Activated CD4-positive, alpha-beta T cell treated with anti-CD3 and anti-CD28 coated beads, Interleukin-2, Interleukin-4, amounts not matched to agents 100 ng/mL and 50 ng/mL, durations not matched to agents 16 hours and 8 hours (primary cell): ENCODE measurements at regions not wholly inside any gene's neighbourhood (a gene's known extent, or its start where the extent isn't known, plus 50 kb on each side); places are given as distances from the start of the nearest gene placed in this dataset.
"Not testable (repeated sequence)": the region's sequence is repeated elsewhere in the genome, so short reads cannot be mapped to it uniquely, and the experiment has no call there.

Experiments used
- DNase-seq: peaks from one replicate; pipeline ENCODE4 v3.0.0-alpha.2; 2020; ENCODE audit warnings: low spot score

DNA sequence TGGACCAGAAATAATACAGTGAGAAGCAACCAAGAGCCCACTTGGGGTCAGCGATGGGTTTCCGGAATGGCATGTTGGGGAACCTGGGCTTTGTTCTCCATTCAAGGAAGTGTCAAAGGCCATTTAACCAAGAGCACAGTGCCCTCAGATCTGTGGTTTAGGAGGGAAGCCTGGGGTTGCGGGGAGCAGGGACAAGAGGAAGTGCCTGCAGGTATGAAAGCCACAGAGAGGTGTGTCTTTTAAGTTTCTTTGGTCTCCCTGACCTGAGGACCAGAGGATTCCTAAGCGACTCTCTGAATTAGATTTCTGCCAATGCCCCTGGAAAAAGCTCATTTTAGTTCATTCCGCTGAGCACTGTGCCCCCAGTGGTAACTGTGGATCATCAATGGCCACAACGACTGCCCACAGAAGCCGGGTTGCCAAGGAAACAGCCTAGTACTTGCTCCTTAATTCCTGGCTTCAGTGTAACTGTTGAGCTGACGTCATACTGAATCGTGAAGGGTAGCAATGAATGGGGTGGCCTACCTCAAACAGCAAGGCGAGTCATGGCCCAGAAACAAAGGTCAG, 107.3 kb upstream of the SPIN1 start:
- no peak for DNase-seq

DNA sequence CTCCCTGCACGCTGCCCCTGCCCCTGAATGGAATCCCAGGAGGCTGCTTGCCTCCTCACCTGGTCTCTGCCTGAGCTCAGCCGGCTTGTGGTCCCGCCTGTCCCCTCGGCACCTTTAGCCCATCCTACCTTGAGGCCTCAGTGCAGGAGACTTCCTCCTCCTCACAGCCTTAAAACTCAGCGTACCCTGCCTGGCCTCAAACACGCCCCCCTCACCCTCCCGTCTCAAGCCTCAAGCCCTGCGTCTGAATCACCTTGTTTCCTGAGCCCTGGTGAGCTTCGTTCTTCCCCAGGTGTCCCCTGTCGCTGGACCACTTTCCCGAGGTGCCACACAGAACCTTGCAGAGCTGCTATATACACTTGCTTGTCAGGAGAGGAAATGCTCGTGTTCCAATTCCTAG, 110.2 kb upstream of the SPIN1 start:
- DNase-seq: no peak

DNA sequence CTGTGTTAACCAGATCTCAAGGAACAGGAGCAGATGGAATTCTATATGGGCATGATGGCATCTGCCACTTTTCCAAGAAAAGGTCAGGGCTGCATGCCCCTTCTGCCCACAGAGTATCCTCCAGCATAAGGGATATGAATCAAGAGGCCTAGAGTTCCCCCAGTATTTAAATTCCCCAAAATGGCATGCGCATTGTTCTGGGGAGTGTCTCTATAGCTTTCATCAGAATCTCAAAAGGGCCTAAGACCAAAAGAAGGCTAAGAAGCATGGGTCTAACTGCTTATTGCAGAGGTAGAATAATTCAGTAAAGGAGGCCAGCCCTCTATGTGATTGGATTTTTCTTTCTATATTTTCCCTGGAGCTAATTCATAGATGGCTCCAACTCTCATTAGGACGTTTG, 114.2 kb upstream of the SPIN1 start:
- DNase-seq: no peak

DNA sequence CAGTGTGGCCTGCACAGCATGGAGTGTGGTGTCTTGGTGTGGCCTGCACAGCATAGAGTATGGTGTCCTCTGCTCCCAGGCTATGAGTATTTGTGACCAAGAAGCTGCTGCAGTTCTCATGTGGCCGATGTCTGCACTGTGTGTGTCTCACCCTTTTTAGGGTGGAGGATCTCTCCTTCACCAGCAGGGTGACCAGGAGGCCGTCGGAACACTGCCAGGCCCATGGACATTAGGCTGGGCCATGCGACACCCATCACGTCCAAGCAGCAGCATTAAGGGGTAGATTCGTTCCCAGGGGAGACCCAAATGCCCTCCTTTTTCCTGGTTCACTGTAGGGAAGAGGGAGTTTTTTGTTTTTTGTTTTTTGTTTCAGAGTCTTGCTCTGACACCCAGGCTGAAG, 115.3 kb upstream of the SPIN1 start:
- no peak for DNase-seq

DNA sequence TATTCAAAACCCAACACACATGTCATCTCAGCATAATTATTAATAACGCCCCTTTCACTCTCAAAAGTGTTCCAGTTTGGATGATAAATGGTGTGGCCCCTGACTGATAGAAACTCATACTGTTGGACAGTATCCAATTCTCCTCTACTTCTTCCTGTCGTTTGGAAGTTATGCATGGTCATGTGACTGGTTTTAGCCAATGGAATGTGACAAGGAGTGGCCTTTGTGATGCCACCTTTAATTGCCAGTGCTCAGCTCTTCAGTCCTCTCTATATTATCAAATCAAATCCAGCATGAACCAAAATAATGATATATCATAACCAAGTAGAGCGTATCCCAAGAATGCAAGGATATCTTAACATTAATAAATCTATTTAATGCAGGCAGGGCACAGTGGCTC, 117.8 kb upstream of the SPIN1 start:
- DNase-seq: no peak

DNA sequence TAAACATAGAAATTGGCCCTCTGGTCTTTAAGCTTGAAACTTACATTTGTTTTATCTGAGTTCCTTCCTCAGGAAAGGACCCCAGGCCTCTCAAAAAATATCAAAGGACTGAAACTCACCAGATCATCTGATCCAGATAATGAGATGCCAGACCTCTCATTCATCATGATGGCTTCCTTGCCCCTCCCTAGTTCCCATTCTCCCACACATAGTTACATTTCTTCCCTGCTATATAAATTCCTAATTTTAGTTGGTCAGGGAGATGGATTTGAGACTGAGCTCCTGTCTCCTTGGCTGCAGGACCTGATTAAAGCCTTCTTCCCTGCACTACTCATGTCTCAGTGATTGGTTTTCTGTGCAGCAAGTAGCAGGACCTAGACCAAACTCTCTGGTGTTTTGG, 119.4 kb upstream of the SPIN1 start:
- no peak for DNase-seq

DNA sequence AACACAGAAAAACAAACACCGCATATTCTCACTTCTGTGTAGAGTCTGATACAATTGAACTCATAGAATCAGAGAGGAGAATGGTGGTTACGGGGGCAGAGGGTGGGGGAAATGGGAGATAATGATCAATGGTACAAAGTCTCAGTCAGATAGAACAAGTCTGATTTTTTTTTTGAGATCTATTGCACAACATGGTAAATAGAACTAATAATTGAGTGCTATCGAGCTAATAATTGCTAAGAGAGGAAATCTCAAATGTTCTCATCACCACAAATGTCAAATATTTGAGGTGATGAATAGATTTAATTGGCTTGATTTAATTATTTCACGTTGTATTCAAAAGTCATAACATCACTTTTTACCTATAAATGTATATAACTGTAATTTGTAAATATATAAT, 121.0 kb upstream of the SPIN1 start:
- DNase-seq: no peak

DNA sequence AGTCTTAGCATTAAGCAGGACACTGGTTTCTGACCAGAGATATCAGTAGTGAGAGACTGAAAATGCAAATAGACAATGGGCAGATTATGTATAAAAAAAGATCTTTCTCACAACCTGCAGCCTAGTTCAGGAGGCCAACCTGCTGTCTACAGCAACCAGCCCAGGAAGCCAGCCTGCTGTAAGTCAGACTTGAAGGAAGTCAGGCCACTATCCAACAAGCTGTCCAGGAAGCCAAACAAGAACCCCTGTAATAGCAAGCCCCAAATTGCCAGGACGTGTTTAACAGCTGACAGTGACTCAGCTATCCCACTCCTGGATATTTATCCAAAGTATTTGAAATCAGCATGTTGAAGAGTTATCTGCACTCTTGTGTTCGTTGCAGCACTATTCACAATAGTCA, 121.8 kb upstream of the SPIN1 start:
- DNase-seq: no peak

DNA sequence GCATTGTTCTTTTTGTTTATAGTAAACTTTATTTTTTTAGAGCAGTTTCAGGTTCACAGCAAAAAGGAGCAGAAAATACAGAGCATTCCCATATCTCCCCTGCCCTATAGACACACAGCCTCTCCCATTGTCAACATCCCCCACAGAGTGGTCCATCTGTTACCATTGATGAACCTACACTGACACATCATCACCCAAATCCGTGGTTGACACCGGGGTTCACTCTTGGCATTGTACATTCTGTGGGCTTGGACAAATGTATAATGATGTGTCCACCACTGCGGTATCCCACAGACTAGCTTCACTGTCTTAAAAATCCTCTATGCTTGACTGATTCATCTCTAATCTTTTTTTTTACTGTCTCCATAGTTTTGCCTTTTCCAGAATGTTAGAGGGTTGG, 120.7 kb upstream of the SPATA31C2 start:
- DNase-seq: no peak

DNA sequence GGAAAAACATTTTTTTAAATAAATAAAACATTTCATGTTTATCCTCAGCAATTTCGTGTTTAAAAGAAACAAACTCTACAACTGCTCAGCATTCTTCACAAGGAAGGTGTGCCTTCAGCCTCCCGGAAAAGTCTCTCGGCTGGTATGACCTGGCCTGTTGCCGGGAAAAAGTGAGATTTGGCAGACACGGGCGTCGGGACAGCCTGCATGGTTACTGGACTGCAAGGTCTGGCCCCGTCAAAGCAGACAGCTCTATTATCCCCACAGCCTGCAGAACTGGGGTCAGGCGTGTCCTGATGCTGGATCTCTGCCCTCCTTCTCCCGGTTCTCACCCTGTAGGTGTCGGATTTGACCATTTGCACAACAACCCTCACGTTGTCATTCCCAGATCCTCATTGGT, 120.3 kb upstream of the SPATA31C2 start:
- DNase-seq: no peak

DNA sequence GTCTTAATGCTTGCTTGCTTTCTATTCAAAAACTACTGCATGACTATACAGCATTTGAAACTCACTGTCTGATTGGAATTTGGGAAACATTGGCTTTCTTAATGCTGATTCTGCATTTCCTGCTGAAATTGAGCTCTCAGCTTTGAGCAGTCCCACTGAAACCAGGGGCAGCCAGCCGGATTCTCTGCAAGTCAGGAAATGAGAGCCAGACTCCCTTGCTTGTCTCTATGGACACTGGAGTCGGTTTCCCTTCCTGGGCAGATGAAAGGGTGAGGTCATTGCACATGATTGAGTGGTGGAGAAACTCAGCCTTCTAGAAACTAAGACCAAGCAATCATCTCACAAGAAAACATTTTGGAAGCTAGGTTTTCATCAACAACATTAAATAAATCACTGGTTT, 119.7 kb upstream of the SPATA31C2 start:
- DNase-seq: no peak

DNA sequence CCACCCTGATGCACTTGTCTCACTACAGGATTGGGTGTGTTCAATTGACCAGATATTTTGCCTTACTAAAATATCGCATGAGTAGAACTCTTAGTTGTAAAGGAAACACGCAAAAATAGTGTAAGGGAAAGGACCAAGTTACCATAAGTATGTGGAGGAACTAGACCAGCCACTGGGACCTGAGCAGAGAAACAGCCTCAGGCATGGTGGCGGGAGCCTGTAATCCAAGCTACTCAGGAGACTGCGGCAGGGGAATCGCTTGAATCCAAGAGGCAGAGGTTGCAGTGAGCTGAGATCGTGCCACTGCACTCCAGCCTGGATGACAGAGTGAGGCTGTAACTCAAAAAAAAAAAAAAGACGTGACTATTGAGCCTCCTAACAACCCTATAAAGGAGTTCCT, 117.9 kb upstream of the SPATA31C2 start:
- no peak for DNase-seq

DNA sequence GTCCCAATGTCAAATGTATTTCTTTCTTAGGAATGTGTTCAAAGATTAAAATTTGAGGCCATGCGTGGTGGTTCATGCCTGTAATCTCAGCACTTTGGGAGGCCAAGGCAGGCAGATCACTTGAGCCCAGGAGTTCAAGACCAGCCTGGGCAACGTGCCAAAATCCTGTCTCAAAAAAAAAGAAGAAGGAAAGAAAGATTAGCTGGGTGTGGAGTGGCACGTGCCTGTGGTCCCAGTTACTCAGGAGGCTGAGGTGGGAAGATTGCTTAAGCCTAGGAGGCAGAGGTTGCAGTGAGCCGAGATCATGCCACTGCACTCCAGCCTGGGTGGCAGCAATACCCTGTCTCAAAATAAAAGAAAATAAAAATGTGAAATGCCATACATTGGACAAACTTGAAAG, 117.5 kb upstream of the SPATA31C2 start:
- DNase-seq: not testable (repeated sequence)

DNA sequence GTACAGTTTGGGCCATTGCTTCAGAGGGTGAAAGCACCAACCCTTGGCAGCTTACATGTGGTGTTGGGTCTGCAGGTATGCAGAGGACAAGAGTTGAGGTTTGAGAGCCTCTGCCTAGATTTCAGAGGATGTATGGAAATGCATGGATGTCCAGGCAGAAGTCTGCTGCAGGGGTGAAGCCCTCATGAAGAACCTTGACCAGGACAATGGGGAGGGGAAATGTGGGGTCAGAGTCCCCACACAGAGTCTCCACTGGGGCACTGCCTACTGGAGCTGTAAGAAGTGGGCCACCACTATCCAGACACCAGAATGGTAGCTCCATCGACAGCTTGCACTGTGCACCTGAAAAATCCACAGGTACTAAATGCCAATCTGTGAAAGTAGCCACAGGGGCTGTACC, 113.6 kb upstream of the SPATA31C2 start:
- no peak for DNase-seq

DNA sequence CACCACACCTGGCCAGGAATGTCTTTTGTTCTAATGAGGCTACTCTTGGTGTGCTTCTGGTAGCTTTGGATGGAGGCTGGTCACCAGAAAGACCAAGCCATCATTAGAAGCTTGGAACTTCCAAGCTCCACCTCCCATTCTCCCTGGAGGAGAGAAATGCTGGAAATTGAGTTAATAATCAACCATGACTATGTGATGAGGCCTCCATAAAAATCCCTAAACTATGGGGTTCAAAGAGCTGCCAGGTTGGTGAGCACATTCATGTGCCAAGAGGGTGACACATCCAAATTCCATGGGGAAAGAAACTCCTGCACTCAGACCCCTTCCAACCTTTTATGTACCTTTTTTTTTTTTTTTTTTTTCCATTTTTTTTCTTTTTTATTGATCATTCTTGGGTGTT, 105.5 kb upstream of the SPATA31C2 start:
- no peak for DNase-seq

DNA sequence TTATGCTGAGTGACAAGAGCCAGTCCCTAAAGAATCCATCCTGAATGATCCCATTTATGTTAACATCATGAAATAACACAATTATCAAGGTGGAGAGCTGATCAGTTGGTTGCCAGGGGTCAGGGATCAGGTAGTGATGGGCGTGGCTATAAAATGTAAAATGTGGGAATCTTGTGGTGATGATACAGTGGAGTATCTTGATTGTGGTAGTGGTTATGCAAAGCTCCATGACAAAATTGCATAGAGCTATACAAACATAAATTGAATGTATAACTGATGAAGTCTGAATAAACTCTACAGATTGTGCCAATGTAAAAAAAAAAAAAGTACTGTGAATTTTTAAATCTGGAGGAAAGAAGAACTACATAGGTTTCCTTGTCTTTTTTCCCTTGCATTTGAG, 104.6 kb upstream of the SPATA31C2 start:
- DNase-seq: no peak

DNA sequence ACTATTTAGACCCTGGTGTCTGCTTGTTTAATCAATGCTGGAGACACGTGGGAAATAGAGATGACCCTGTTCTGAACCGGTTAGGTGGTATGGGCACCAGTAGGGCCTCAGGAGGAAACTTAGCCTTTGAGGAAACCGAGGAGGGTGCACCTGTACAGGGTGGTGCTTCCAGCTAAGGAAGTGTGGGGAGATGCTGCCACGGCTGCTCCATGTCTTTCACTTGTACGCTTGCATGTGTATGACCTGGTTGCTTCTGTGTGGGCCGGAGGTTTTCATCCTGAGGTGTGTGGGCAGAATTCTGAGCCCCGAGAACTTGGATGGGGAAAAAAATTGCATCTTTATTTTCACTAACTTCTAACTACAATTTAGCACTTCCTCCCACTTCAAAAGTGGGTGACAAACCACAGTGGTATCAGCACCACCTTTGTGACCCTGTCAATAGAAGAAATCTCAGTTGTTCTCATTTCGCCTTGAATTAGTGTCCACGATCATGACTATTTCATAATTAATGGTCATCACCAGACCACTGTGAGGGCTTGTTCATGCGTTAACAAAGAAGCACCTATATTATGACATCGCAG, 99.8 kb upstream of the SPATA31C2 start:
- no peak for DNase-seq

DNA sequence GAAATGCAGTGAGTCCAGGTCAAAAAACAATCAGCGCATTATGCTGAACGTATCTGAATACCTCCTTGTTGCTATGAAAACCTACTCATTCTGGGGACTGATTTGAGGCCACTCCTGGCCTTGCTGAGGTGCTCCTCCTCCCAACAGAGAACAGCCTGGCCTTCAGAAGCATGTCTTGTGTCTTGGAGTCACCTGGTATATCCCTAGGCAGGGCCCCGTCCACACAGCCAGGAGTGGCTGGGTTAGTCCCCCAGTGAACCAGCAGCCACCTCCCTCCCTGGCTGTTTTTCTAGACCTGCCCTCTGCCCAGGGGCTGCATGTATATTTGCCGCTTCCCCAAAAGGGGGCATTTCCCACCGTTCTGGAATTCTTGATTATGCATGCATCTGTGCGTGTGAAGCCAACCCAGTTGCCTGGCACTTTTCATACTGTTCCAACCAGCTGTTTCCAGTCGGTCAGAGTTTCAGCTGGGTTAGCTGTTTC, 99.2 kb upstream of the SPATA31C2 start:
- DNase-seq: no peak

DNA sequence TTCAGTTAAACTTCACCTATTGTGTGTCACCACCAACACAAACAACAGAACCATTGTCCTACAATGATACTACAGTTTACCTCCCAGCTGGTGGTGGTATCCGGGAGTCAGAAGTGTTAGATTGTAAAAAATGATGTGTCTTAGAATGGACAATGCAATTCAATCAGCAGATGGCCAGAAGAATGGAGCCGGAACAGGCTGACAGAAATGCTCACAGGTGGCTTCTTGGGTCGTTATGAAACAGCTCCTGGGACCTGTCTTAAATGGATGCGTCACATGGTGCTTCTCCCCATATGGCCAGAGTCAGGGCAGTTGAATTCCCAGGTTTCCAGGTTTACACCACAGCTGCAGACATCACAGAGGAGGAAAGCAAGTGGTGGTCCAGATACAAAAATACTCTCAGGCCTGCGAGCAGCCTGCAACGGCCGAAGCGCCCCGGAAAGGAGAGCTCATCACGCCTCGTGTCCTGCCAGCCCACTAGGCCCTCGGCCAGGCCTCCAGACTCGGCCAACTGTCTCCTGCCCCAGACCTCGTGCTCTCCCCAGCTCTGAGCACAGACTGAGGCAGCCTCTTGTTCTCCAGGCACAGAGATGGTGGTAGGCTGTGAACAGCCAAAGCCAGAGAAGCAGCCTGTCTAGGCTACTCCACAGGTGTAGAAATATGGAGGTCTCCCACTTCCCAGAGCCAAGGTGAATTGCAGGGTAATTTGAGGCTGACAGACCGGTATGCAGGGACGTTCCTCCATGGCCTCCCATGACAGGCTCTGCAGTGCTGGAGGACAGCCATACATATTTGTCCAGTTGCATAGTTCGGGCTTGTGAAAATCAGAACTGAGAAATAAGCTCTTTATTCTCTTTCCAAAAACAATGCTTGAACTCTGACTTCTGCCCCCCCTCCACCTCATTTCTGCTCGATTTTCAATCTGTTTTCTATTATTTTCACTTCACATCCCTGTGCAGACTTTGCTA, 98.5 kb upstream of the SPATA31C2 start:
- DNase-seq: no peak

DNA sequence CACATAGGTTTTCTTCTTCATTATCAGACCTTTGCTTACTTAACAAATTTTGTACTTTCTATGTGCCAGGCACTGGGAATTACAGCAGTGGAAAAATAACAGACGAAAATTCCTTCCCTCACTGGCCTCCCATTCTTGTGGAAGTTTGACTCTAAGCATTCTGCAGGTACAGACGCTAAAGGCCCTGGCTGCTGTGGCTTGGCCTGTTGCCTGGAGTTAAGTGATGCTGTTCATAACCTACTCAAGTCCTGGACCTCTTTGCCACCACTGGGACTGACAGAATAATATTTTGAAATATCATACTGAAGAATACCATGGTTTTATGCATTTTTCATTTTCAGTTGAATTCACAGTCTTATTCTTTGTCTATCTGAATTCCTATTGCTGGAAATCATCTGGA, 97.3 kb upstream of the SPATA31C2 start:
- DNase-seq: no peak

DNA sequence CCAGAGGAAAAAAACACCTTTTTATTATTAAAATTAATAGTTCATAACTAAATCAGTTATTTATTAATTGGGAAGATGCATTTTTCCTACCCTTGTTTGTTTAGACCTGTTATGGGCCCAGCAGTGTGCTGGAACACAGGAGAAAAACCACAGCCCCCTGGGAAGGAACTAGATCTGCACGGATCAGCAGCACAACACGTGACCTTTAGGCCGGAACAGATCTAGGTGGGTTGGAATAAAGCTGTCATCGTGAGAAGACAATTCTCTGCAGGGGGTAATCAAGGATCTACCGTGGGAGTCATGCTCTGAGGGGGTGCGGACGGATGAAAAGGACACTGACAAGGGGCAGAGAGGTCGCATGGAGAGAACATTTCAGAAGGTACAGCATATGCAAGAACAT, 95.8 kb upstream of the SPATA31C2 start:
- no peak for DNase-seq

DNA sequence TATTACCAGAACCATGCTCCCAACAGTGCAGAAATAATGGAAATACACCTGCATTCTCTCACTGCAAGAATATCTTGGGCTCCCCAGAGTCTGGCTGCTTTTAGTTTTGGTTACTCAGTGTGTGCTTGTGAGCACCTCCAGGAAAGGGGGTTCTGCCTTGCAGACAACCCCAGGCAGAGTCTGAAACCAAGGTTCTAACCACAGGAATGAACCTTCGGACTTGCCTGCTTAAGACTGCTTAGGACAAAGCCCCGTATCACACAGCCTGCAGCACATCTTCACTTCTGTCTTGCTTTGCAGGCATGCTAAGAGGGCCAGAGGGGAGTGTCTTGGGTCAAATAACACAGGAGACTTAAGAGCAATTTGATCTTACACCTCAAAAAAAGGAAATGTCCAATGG, 94.8 kb upstream of the SPATA31C2 start:
- no peak for DNase-seq

DNA sequence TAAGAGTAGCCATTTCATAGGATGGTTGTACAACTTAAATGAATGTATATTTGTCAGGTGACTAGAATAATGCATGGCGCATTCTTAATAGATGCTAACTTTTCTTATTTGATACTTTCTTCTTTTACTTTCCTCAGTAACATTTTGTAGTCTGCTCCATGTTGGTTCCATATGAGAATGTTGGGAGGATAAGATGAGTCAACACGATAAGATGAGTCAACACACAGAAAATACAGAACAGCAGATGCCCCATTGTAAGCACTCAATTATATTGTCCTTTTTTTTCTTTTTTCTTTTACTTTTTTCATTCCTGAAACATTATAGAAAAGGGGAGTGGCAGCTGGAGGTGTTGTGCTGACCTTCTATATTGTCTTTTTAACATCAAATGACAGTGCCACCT, 92.3 kb upstream of the SPATA31C2 start:
- no peak for DNase-seq
